Activated CD4-positive, alpha-beta T cell treated with anti-CD3 and anti-CD28 coated beads for 36 hours (primary cell): ENCODE measurements at regions not wholly inside any gene's neighbourhood (a gene's known extent, or its start where the extent isn't known, plus 50 kb on each side); places are given as distances from the start of the nearest gene placed in this dataset.
"Not testable (repeated sequence)": the region's sequence is repeated elsewhere in the genome, so short reads cannot be mapped to it uniquely, and the experiment has no call there.

Source experiments
- ATAC-seq: fragments of 200-7000 bp; cut with Tn5 transposase; one replicate; pipeline ENCODE4 v1.10.0; 2021; ENCODE audit warnings: mild to moderate bottlenecking, moderate library complexity
- CTCF ChIA-PET: fragments of 350-600 bp; sonication (Branson Sonifier 250); formaldehyde crosslinking; loops from one replicate; lab custom pipeline; 2021; ENCODE audit warnings: antibody characterized with exemption; lab: Charles Lee
- POLR2A ChIA-PET: fragments of 350-600 bp; sonication (Branson Sonifier 250); formaldehyde crosslinking; loops from one replicate; lab custom pipeline; 2021; ENCODE audit warnings: antibody characterized with exemption, inconsistent platforms; lab: Charles Lee
- DNase-seq: peaks from one replicate; pipeline ENCODE4 v3.0.0-alpha.2; 2020
- H3K27ac Mint-ChIP-seq: one replicate; pipeline ENCODE4 v1.8.0; 2021; ENCODE audit warnings: mixed read lengths
- H3K27me3 Mint-ChIP-seq: one replicate; pipeline ENCODE4 v1.8.0; 2021; ENCODE audit warnings: mixed read lengths
- H3K36me3 Mint-ChIP-seq: one replicate; pipeline ENCODE4 v1.8.0; 2021; ENCODE audit warnings: low read depth, mixed read lengths
- H3K4me1 Mint-ChIP-seq: one replicate; pipeline ENCODE4 v1.8.0; 2021; ENCODE audit warnings: mixed read lengths
- H3K4me3 Mint-ChIP-seq: one replicate; pipeline ENCODE4 v1.8.0; 2021; ENCODE audit warnings: mild to moderate bottlenecking, moderate library complexity, mixed read lengths
- H3K9me3 Mint-ChIP-seq: one replicate; pipeline ENCODE4 v1.8.0; 2021; ENCODE audit warnings: low read depth, mixed read lengths
- intact Hi-C, 2 experiments: fragments of 100-400 bp; cut with DNase I in 1 of 2; cut with micrococcal nuclease in 1 of 2; formaldehyde crosslinking; loops; one replicate each; pipeline versions ENCODE4 v1.14.2 to v1.15.1; 2022 to 2024; cut with DNase I, micrococcal nuclease

- DNase-seq (no peak), ATAC-seq (no peak)
- Mint-ChIP-seq H3K27me3 (no peaks in the 10 kb centered on the region), H3K4me3 (no peak overlapping the region), H3K36me3 (no peaks in the 10 kb centered on the region), H3K4me1 (no peaks in the 10 kb centered on the region), H3K9me3 (no peaks in the 10 kb centered on the region), H3K27ac (no peak overlapping the region)
- intact Hi-C loops = no loop called here
- ChIA-PET POLR2A (no interaction called here), CTCF (no interaction called here)
Observed at GRCh38 chr12:40431169-40431568, 206.4 kb downstream of the LRRK2 start.

GRCh38 chr12:40435251-40435650, 210.5 kb downstream of the LRRK2 start:
- no peaks in the 10 kb centered on the region for H3K27me3 Mint-ChIP-seq
- H3K36me3 Mint-ChIP-seq = no peaks in the 10 kb centered on the region
- ATAC-seq (no peak), DNase-seq (no peak)
- no peak overlapping the region for H3K4me3 Mint-ChIP-seq
- intact Hi-C loops = no loop called here
- no peaks in the 10 kb centered on the region for H3K4me1 Mint-ChIP-seq
- CTCF ChIA-PET = no interaction called here
- H3K9me3 Mint-ChIP-seq = peaks cover 3% of the 10 kb centered on the region
- POLR2A ChIA-PET = no interaction called here
- H3K27ac Mint-ChIP-seq = no peak overlapping the region

GRCh38 chr12:40435951-40436350, 211.2 kb downstream of the LRRK2 start:
- Mint-ChIP-seq H3K4me1 (no peaks in the 10 kb centered on the region), H3K27ac (no peak overlapping the region), H3K36me3 (no peaks in the 10 kb centered on the region), H3K4me3 (no peak overlapping the region), H3K9me3 (peaks cover 3% of the 10 kb centered on the region), H3K27me3 (no peaks in the 10 kb centered on the region)
- ChIA-PET CTCF (no interaction called here), POLR2A (no interaction called here)
- DNase-seq = no peak
- no peak for ATAC-seq
- intact Hi-C loops = no loop called here

- Mint-ChIP-seq H3K27me3 (no peaks in the 10 kb centered on the region), H3K9me3 (peaks cover 3% of the 10 kb centered on the region), H3K36me3 (no peaks in the 10 kb centered on the region), H3K4me1 (no peaks in the 10 kb centered on the region), H3K4me3 (no peak overlapping the region), H3K27ac (no peak overlapping the region)
- intact Hi-C loops = no loop called here
- ATAC-seq (no peak), DNase-seq (no peak)
- CTCF ChIA-PET = no interaction called here
- POLR2A ChIA-PET = no interaction called here
Observed at GRCh38 chr12:40436564-40436963, 211.8 kb downstream of the LRRK2 start.

GRCh38 chr12:40439771-40440492, 215.1 kb downstream of the LRRK2 start:
- no peaks in the 10 kb centered on the region for H3K36me3 Mint-ChIP-seq
- ATAC-seq (no peak), DNase-seq (no peak)
- no peak overlapping the region for H3K27ac Mint-ChIP-seq
- intact Hi-C loops = no loop called here
- no peaks in the 10 kb centered on the region for H3K4me1 Mint-ChIP-seq
- peaks cover 3% of the 10 kb centered on the region for H3K9me3 Mint-ChIP-seq
- H3K4me3 Mint-ChIP-seq = no peak overlapping the region
- ChIA-PET CTCF (no interaction called here), POLR2A (no interaction called here)
- H3K27me3 Mint-ChIP-seq = no peaks in the 10 kb centered on the region

GRCh38 chr12:40444174-40444573, 219.4 kb downstream of the LRRK2 start:
- CTCF ChIA-PET = no interaction called here
- no peak overlapping the region for H3K27ac Mint-ChIP-seq
- POLR2A ChIA-PET = interaction anchor here (0.6 kb wide), 1 partner anchor 998 kb away, joined by 5 read pairs; no protein-coding TSS in a partner anchor
- no peaks in the 10 kb centered on the region for H3K27me3 Mint-ChIP-seq
- intact Hi-C loops = no loop called here
- no peaks in the 10 kb centered on the region for H3K4me1 Mint-ChIP-seq
- no peaks in the 10 kb centered on the region for H3K9me3 Mint-ChIP-seq
- no peaks in the 10 kb centered on the region for H3K36me3 Mint-ChIP-seq
- DNase-seq (no peak), ATAC-seq (no peak)
- no peak overlapping the region for H3K4me3 Mint-ChIP-seq

- no peak overlapping the region for H3K4me3 Mint-ChIP-seq
- H3K9me3 Mint-ChIP-seq = no peaks in the 10 kb centered on the region
- H3K36me3 Mint-ChIP-seq = no peaks in the 10 kb centered on the region
- POLR2A ChIA-PET = no interaction called here
- CTCF ChIA-PET = no interaction called here
- no peaks in the 10 kb centered on the region for H3K27me3 Mint-ChIP-seq
- H3K4me1 Mint-ChIP-seq = no peaks in the 10 kb centered on the region
- H3K27ac Mint-ChIP-seq = no peak overlapping the region
- no peak for ATAC-seq
- intact Hi-C loops = no loop called here
- DNase-seq = no peak
Observed at GRCh38 chr12:40446385-40446784, 221.6 kb downstream of the LRRK2 start.

- ATAC-seq, H3K9me3 Mint-ChIP-seq, POLR2A ChIA-PET: not testable (repeated sequence)
Observed at GRCh38 chr12:40448523-40448922, 223.7 kb downstream of the LRRK2 start.

GRCh38 chr12:40451661-40452060, 226.9 kb downstream of the LRRK2 start:
- POLR2A ChIA-PET = no interaction called here
- H3K27ac Mint-ChIP-seq = no peak overlapping the region

More at GRCh38 chr12:40448523-40448922, 223.7 kb downstream of the LRRK2 start:
- H3K27me3 Mint-ChIP-seq, H3K4me3 Mint-ChIP-seq, CTCF ChIA-PET, DNase-seq, intact Hi-C loops, H3K36me3 Mint-ChIP-seq, H3K4me1 Mint-ChIP-seq, H3K27ac Mint-ChIP-seq: not testable (repeated sequence)

GRCh38 chr12:40464121-40464520, 228.1 kb upstream of the CNTN1 start:
- no peak for ATAC-seq
- H3K4me3 Mint-ChIP-seq = no peak overlapping the region
- no peaks in the 10 kb centered on the region for H3K36me3 Mint-ChIP-seq
- no peak overlapping the region for H3K27ac Mint-ChIP-seq
- no peaks in the 10 kb centered on the region for H3K4me1 Mint-ChIP-seq
- ChIA-PET POLR2A (no interaction called here), CTCF (no interaction called here)
- no peak for DNase-seq
- intact Hi-C loops = no loop called here
- no peaks in the 10 kb centered on the region for H3K9me3 Mint-ChIP-seq
- H3K27me3 Mint-ChIP-seq = peaks cover 3% of the 10 kb centered on the region

More at GRCh38 chr12:40451661-40452060, 226.9 kb downstream of the LRRK2 start:
- ATAC-seq (no peak), DNase-seq (no peak)
- H3K4me1 Mint-ChIP-seq = no peaks in the 10 kb centered on the region
- H3K9me3 Mint-ChIP-seq = no peaks in the 10 kb centered on the region
- no peaks in the 10 kb centered on the region for H3K36me3 Mint-ChIP-seq
- CTCF ChIA-PET = no interaction called here
- no peaks in the 10 kb centered on the region for H3K27me3 Mint-ChIP-seq
- no peak overlapping the region for H3K4me3 Mint-ChIP-seq
- intact Hi-C loops = no loop called here

- Mint-ChIP-seq H3K36me3 (no peaks in the 10 kb centered on the region), H3K27ac (no peak overlapping the region), H3K4me3 (no peak overlapping the region), H3K9me3 (no peaks in the 10 kb centered on the region), H3K4me1 (no peaks in the 10 kb centered on the region), H3K27me3 (no peaks in the 10 kb centered on the region)
- ChIA-PET CTCF (no interaction called here), POLR2A (no interaction called here)
- DNase-seq (no peak), ATAC-seq (no peak)
- intact Hi-C loops = no loop called here
Observed at GRCh38 chr12:40469736-40470135, 222.5 kb upstream of the CNTN1 start.

- DNase-seq (no peak), ATAC-seq (no peak)
- H3K9me3 Mint-ChIP-seq = peaks cover 2% of the 10 kb centered on the region
- no peak overlapping the region for H3K4me3 Mint-ChIP-seq
- no peaks in the 10 kb centered on the region for H3K27me3 Mint-ChIP-seq
- H3K4me1 Mint-ChIP-seq = no peaks in the 10 kb centered on the region
- no peak overlapping the region for H3K27ac Mint-ChIP-seq
- intact Hi-C loops = no loop called here
- POLR2A ChIA-PET = no interaction called here
- no peaks in the 10 kb centered on the region for H3K36me3 Mint-ChIP-seq
- CTCF ChIA-PET = interaction anchor here (1.0 kb wide), 1 partner anchor 9 kb away, joined by 4 read pairs; no protein-coding TSS in a partner anchor
Observed at GRCh38 chr12:40473962-40474361, 218.3 kb upstream of the CNTN1 start.
